ENCODE measurements at regions not wholly inside any gene's neighbourhood (a gene's known extent, or its start where the extent isn't known, plus 50 kb on each side); places are given as distances from the start of the nearest gene placed in this dataset.

- WGBS, 4 donors, result 50 to 68% (median 66%) methylated on average over 6 of the region's 6 CpGs
- Histone ChIP-seq H3K4me3 (no peak overlapping the region), H3K4me1 (replicated peaks in 1 of 2) (no peaks in the 10 kb centered on the region), H3K36me3 (replicated peaks in 1 of 2) (no peaks in the 10 kb centered on the region), H3K27me3 (peaks cover 24% of the 10 kb centered on the region), H3K27ac (no peak overlapping the region), H3K9me3 (replicated peaks in 1 of 3) (no peaks in the 10 kb centered on the region)
- TF ChIP-seq CTCF (IDR thresholded peaks at IDR 0.05) (no peak), POLR2A (IDR thresholded peaks at IDR 0.05) (no peak)
- DNase-seq, result no peak
- intact Hi-C loops (cut with DNase I), result no loop called here
Measured at GRCh38 chr12:125193376-125194152, 128.3 kb downstream of the AACS start.

GRCh38 chr12:125194163-125194773 is 129.0 kb downstream of the AACS start:
- WGBS, 4 donors, result 7 to 13% (median 9%) methylated on average over 16 to 19 of the region's 19 CpGs
- intact Hi-C loops (cut with DNase I), result no loop called here
- Histone ChIP-seq H3K27me3 (peaks cover 19% of the 10 kb centered on the region), H3K27ac (no peak overlapping the region), H3K4me1 (replicated peaks in 1 of 2) (no peaks in the 10 kb centered on the region), H3K36me3 (replicated peaks in 1 of 2) (no peaks in the 10 kb centered on the region), H3K4me3 (no peak overlapping the region), H3K9me3 (replicated peaks in 1 of 3) (no peaks in the 10 kb centered on the region)
- no peak for DNase-seq
- no peak for TF ChIP-seq CTCF (IDR thresholded peaks at IDR 0.05)
- TF ChIP-seq POLR2A (IDR thresholded peaks at IDR 0.05), result no peak

GRCh38 chr12:125194987-125195386 is 129.8 kb downstream of the AACS start:
- no peaks in the 10 kb centered on the region for H3K36me3 ChIP-seq (replicated peaks in 1 of 2)
- H3K9me3 ChIP-seq (replicated peaks in 1 of 3), result no peaks in the 10 kb centered on the region
- H3K4me1 ChIP-seq (replicated peaks in 1 of 2), result no peaks in the 10 kb centered on the region
- DNase-seq, result no peak
- WGBS, 4 donors, result 44 to 48% (median 46%) methylated on average over 8 of the region's 8 CpGs
- H3K4me3 ChIP-seq, result no peak overlapping the region
- peaks cover 12% of the 10 kb centered on the region for H3K27me3 ChIP-seq
- no peak overlapping the region for H3K27ac ChIP-seq
- intact Hi-C loops (cut with DNase I), result no loop called here
- no peak for TF ChIP-seq POLR2A (IDR thresholded peaks at IDR 0.05)
- no peak for TF ChIP-seq CTCF (IDR thresholded peaks at IDR 0.05)

GRCh38 chr12:125197326-125197725 is 132.1 kb downstream of the AACS start:
- H3K36me3 ChIP-seq (replicated peaks in 1 of 2), result no peaks in the 10 kb centered on the region
- no peaks in the 10 kb centered on the region for H3K9me3 ChIP-seq (replicated peaks in 1 of 3)
- 80 to 93% (median 89%) methylated on average over 4 of the region's 4 CpGs for WGBS, 4 donors
- H3K27me3 ChIP-seq, result peaks cover 10% of the 10 kb centered on the region
- no peak overlapping the region for H3K4me3 ChIP-seq
- intact Hi-C loops (cut with DNase I), result no loop called here
- DNase-seq, result no peak
- H3K27ac ChIP-seq, result no peak overlapping the region
- no peaks in the 10 kb centered on the region for H3K4me1 ChIP-seq (replicated peaks in 1 of 2)
- TF ChIP-seq CTCF (IDR thresholded peaks at IDR 0.05) (no peak), POLR2A (IDR thresholded peaks at IDR 0.05) (no peak)

All from adrenal gland (tissue), 9 donors.